ENCODE measurements at regions not wholly inside any gene's neighbourhood (a gene's known extent, or its start where the extent isn't known, plus 50 kb on each side); places are given as distances from the start of the nearest gene placed in this dataset.

- no peak for TF ChIP-seq CTCF (IDR thresholded peaks at IDR 0.05)
- Histone ChIP-seq H3K27ac (no peak overlapping the region), H3K9me3 (no peaks in the 10 kb centered on the region), H3K27me3 (ENCODE audit: low read depth) (no peaks in the 10 kb centered on the region), H3K4me3 (no peak overlapping the region), H3K36me3 (no peaks in the 10 kb centered on the region), H3K4me1 (peaks cover 6% of the 10 kb centered on the region)
- ATAC-seq = no peak
- no peak for DNase-seq
- intact Hi-C loops (cut with DNase I) = no loop called here
Measured at GRCh38 chr3:31373681-31374080, 159.0 kb upstream of the STT3B start.

- Histone ChIP-seq H3K4me3 (no peak overlapping the region), H3K9me3 (no peaks in the 10 kb centered on the region), H3K4me1 (no peaks in the 10 kb centered on the region), H3K27ac (no peak overlapping the region), H3K36me3 (no peaks in the 10 kb centered on the region), H3K27me3 (ENCODE audit: low read depth) (no peaks in the 10 kb centered on the region)
- DNase-seq (no peak), ATAC-seq (peak; percentile 94 to 98)
- intact Hi-C loops (cut with DNase I) = no loop called here
- no peak for TF ChIP-seq CTCF (IDR thresholded peaks at IDR 0.05)
Measured at GRCh38 chr3:31377045-31377642, 155.6 kb upstream of the STT3B start.

GRCh38 chr3:31378231-31378630, 154.5 kb upstream of the STT3B start:
- Histone ChIP-seq H3K27ac (no peak overlapping the region), H3K4me3 (no peak overlapping the region), H3K4me1 (no peaks in the 10 kb centered on the region), H3K36me3 (no peaks in the 10 kb centered on the region), H3K27me3 (ENCODE audit: low read depth) (no peaks in the 10 kb centered on the region), H3K9me3 (no peaks in the 10 kb centered on the region)
- no peak for TF ChIP-seq CTCF (IDR thresholded peaks at IDR 0.05)
- intact Hi-C loops (cut with DNase I) = no loop called here
- DNase-seq (no peak), ATAC-seq (no peak)

- Histone ChIP-seq H3K4me3 (no peak overlapping the region), H3K9me3 (no peaks in the 10 kb centered on the region), H3K27me3 (ENCODE audit: low read depth) (no peaks in the 10 kb centered on the region), H3K27ac (no peak overlapping the region), H3K4me1 (no peaks in the 10 kb centered on the region), H3K36me3 (no peaks in the 10 kb centered on the region)
- DNase-seq (no peak), ATAC-seq (no peak)
- intact Hi-C loops (cut with DNase I) = no loop called here
- no peak for TF ChIP-seq CTCF (IDR thresholded peaks at IDR 0.05)
Measured at GRCh38 chr3:31379598-31379997, 153.1 kb upstream of the STT3B start.

GRCh38 chr3:31382856-31383255, 149.9 kb upstream of the STT3B start:
- Histone ChIP-seq H3K27me3 (ENCODE audit: low read depth) (no peaks in the 10 kb centered on the region), H3K36me3 (no peaks in the 10 kb centered on the region), H3K27ac (no peak overlapping the region), H3K4me3 (no peak overlapping the region), H3K9me3 (no peaks in the 10 kb centered on the region), H3K4me1 (no peaks in the 10 kb centered on the region)
- DNase-seq (no peak), ATAC-seq (no peak)
- intact Hi-C loops (cut with DNase I) = no loop called here
- TF ChIP-seq CTCF (IDR thresholded peaks at IDR 0.05) = no peak

GRCh38 chr3:31384117-31384516, 148.6 kb upstream of the STT3B start:
- no peak for TF ChIP-seq CTCF (IDR thresholded peaks at IDR 0.05)
- no peaks in the 10 kb centered on the region for H3K9me3 ChIP-seq
- H3K4me3 ChIP-seq = no peak overlapping the region
- H3K36me3 ChIP-seq = no peaks in the 10 kb centered on the region
- H3K27ac ChIP-seq = no peak overlapping the region
- H3K27me3 ChIP-seq (ENCODE audit: low read depth) = no peaks in the 10 kb centered on the region
- DNase-seq = no peak
- intact Hi-C loops (cut with DNase I) = no loop called here
- no peaks in the 10 kb centered on the region for H3K4me1 ChIP-seq
- ATAC-seq = no peak
